Smooth muscle cell (in vitro differentiated cells): ENCODE measurements at regions not wholly inside any gene's neighbourhood (a gene's known extent, or its start where the extent isn't known, plus 50 kb on each side); places are given as distances from the start of the nearest gene placed in this dataset.
A peak's percentile ranks its signal among the peaks of the same experiment; 100 is the strongest.

Source experiments
- DNase-seq: peaks from one replicate; lab custom pipeline; 2025; ENCODE audit not compliant: unreplicated experiment; lab: John Stamatoyannopoulos, UW
- H2AFZ ChIP-seq: fragments of 200-600 bp; sonication (generic); 2 replicates; pipeline ENCODE4 v1.6.0; 2016; ENCODE audit warnings: antibody characterized with exemption, low read depth, mild to moderate bottlenecking
- H3F3A ChIP-seq: fragments of 200-600 bp; sonication (generic); 2 replicates; pipeline ENCODE4 v1.6.0; 2017; ENCODE audit warnings: antibody characterized with exemption, low read depth
- H3K27ac ChIP-seq: fragments of 200-600 bp; sonication (generic); 2 replicates; pipeline ENCODE4 v1.5.1; 2016; ENCODE audit warnings: low read depth, mild to moderate bottlenecking
- H3K27me3 ChIP-seq: fragments of 200-600 bp; sonication (generic); 2 replicates; pipeline ENCODE4 v1.6.1; 2016; ENCODE audit warnings: low read depth, mild to moderate bottlenecking
- H3K36me3 ChIP-seq: fragments of 200-600 bp; sonication (generic); 2 replicates; pipeline ENCODE4 v1.5.1; 2016; ENCODE audit warnings: low read depth
- H3K4me1 ChIP-seq: fragments of 200-600 bp; sonication (generic); 2 replicates; pipeline ENCODE4 v1.5.1; 2016; ENCODE audit warnings: low read depth
- H3K4me2 ChIP-seq: fragments of 200-600 bp; sonication (generic); 2 replicates; pipeline ENCODE4 v1.6.0; 2016; ENCODE audit warnings: mild to moderate bottlenecking
- H3K4me3 ChIP-seq: fragments of 200-600 bp; sonication (generic); 2 replicates; pipeline ENCODE4 v1.5.1; 2016; ENCODE audit warnings: mild to moderate bottlenecking
- H3K79me2 ChIP-seq: fragments of 200-600 bp; sonication (generic); 2 replicates; pipeline ENCODE4 v1.6.0; 2016; ENCODE audit warnings: low read depth, mild to moderate bottlenecking
- H3K9ac ChIP-seq: fragments of 200-600 bp; sonication (generic); 2 replicates; pipeline ENCODE4 v1.6.0; 2016; ENCODE audit warnings: low read depth
- H3K9me3 ChIP-seq: fragments of 200-600 bp; sonication (generic); replicated peaks from 2 replicates; pipeline ENCODE4 v1.5.1; 2016; ENCODE audit warnings: low read depth
- H4K20me1 ChIP-seq: fragments of 200-600 bp; sonication (generic); 2 replicates; pipeline ENCODE4 v1.6.0; 2016; ENCODE audit warnings: low read depth
- WGBS: methylation state at CpG from one replicate; pipeline ENCODE4 v1.1.7; 2016; ENCODE audit warnings: low lambda C conversion rate; 5-methylcytosine and 5-hydroxymethylcytosine counted together
- TF ChIP-seq, protein P1 (sequence below): fragments of 200-600 bp; sonication (generic); IDR thresholded peaks from 2 replicates; pipeline ENCODE4 v1.5.1; 2017; ENCODE audit warnings: borderline replicate concordance, mild to moderate bottlenecking, antibody characterized with exemption; ENCODE audit not compliant: insufficient read depth, poor library complexity, severe bottlenecking

DNA sequence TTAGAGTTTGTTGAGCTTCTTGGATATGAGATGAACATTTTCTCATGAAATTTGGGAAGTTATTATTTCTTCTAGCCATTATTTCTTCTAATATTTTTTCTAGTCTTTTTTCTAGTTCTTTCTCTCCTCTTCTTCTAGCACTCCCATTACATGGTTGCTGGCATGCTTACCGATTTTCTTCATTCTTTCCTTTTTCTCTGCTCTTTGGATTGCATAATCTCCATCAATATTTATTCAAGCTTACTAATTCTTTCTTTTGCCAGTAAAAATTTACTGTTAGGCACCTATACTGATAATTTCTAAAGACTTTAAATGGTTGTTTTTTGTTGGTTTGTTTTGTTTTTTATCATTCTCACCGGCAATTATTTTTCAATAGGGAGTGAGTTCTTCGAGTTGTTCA lies 114.8 kb upstream of the RASEF start:
- Histone ChIP-seq H3K27me3 (peaks cover 24% of the 10 kb centered on the region), H3K27ac (no peak overlapping the region), H3K4me2 (no peak overlapping the region), H3K4me1 (no peaks in the 10 kb centered on the region), H4K20me1 (no peaks in the 10 kb centered on the region), H3F3A (no peaks in the 10 kb centered on the region), H3K4me3 (no peak overlapping the region), H3K9me3 (peaks cover 4% of the 10 kb centered on the region), H3K36me3 (no peaks in the 10 kb centered on the region), H2AFZ (no peak overlapping the region), H3K9ac (no peak overlapping the region), H3K79me2 (no peaks in the 10 kb centered on the region)
- DNase-seq = no peak
- 88% methylated on average over 3 of the region's 3 CpGs for WGBS
- TF ChIP-seq, protein P1, sequence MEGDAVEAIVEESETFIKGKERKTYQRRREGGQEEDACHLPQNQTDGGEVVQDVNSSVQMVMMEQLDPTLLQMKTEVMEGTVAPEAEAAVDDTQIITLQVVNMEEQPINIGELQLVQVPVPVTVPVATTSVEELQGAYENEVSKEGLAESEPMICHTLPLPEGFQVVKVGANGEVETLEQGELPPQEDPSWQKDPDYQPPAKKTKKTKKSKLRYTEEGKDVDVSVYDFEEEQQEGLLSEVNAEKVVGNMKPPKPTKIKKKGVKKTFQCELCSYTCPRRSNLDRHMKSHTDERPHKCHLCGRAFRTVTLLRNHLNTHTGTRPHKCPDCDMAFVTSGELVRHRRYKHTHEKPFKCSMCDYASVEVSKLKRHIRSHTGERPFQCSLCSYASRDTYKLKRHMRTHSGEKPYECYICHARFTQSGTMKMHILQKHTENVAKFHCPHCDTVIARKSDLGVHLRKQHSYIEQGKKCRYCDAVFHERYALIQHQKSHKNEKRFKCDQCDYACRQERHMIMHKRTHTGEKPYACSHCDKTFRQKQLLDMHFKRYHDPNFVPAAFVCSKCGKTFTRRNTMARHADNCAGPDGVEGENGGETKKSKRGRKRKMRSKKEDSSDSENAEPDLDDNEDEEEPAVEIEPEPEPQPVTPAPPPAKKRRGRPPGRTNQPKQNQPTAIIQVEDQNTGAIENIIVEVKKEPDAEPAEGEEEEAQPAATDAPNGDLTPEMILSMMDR = no peak

DNA sequence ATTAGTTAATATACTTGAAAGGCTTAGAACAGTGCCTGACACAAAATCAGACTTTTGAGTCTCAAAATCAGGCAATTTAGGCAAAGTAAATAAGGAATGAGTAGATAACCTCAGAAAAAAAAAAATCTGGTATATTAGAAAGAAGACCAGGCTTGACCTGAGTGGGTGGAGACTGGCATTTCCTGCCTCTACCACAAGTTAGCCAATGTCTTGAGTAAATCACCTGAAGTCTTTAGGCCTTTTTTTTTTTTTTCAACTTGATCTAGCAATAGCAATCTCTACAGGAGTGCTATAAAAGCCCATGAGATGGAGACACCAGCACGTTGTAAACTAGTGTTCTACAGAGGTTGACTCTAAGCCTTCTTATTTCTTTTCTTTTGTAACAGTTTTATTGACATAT lies 104.2 kb upstream of the RASEF start:
- DNase-seq = no peak
- Histone ChIP-seq H3K9me3 (peaks cover 4% of the 10 kb centered on the region), H3K27me3 (no peaks in the 10 kb centered on the region), H3K4me2 (no peak overlapping the region), H3F3A (no peaks in the 10 kb centered on the region), H3K27ac (peak overlapping the region; percentile 76), H3K9ac (no peak overlapping the region), H3K4me1 (no peaks in the 10 kb centered on the region), H2AFZ (no peak overlapping the region), H4K20me1 (no peaks in the 10 kb centered on the region), H3K79me2 (no peaks in the 10 kb centered on the region), H3K4me3 (no peak overlapping the region), H3K36me3 (no peaks in the 10 kb centered on the region)
- TF ChIP-seq, protein P1 = no peak
- 58% methylated on average over 1 of the region's 1 CpG for whole genome bisulfite sequencing

DNA sequence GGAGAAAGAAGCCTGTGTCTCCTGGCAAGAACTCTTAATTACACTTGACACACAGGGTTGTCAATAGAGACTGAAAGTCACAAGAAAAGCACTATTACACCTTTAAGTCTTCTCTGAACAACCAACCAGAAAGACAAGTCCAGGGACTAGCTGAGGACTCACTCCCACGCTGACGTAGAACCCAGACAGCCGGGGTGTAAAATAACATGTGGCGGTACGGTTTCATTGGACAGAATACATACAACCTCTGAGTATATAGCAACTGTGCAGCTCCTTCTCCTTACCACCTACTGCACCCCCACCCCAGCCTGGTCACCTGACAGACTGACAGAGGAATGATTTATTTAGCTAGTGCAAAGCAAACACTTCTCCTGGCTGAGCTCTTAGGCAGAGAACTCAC lies 103.4 kb upstream of the RASEF start:
- Histone ChIP-seq H3K9me3 (peaks cover under 1% of the 10 kb centered on the region), H4K20me1 (no peaks in the 10 kb centered on the region), H2AFZ (no peak overlapping the region), H3K27ac (peak overlapping the region; percentile 76), H3K79me2 (no peaks in the 10 kb centered on the region), H3F3A (no peaks in the 10 kb centered on the region), H3K9ac (no peak overlapping the region), H3K4me2 (no peak overlapping the region), H3K4me1 (no peaks in the 10 kb centered on the region), H3K36me3 (no peaks in the 10 kb centered on the region), H3K27me3 (no peaks in the 10 kb centered on the region), H3K4me3 (no peak overlapping the region)
- DNase-seq = no peak
- TF ChIP-seq, protein P1 = no peak
- WGBS = 72% methylated on average over 5 of the region's 5 CpGs

DNA sequence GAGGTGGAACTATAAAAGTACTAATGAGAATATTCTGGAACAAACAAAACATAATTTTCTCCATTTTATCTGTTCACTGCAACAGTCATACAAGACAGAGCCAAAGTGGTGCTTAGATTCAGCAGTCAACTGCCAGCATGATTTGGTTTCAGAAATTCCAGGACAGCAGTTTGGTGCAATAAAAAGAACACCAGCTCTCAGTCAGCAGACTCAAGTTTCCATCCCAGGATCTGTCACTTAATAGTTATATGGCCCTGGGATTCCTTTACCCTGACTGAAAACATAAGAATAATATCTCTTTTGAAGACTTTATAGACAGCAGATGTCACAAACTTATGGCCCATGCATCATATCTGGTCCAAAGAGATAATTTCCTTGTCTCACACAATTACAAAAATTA lies 92.8 kb upstream of the RASEF start:
- H3K27me3 ChIP-seq = no peaks in the 10 kb centered on the region
- H3K4me3 ChIP-seq = no peak overlapping the region
- H3K36me3 ChIP-seq = no peaks in the 10 kb centered on the region
- no peak overlapping the region for H3K27ac ChIP-seq
- H3F3A ChIP-seq = no peaks in the 10 kb centered on the region
- no peaks in the 10 kb centered on the region for H3K79me2 ChIP-seq
- H3K4me1 ChIP-seq = no peaks in the 10 kb centered on the region
- H2AFZ ChIP-seq = no peak overlapping the region
- TF ChIP-seq, protein P1 = no peak
- no peaks in the 10 kb centered on the region for H3K9me3 ChIP-seq
- no peaks in the 10 kb centered on the region for H4K20me1 ChIP-seq
- no peak overlapping the region for H3K9ac ChIP-seq
- no peak overlapping the region for H3K4me2 ChIP-seq
- DNase-seq = no peak
